Breast epithelium (tissue), 3 donors: ENCODE measurements at regions not wholly inside any gene's neighbourhood (a gene's known extent, or its start where the extent isn't known, plus 50 kb on each side); places are given as distances from the start of the nearest gene placed in this dataset.

Experiments
- CTCF ChIP-seq, 3 donors: fragments of 450-650 bp; IDR thresholded peaks; one replicate each; pipeline ENCODE4 v1.5.1; 2016 to 2017; ENCODE audit warnings: antibody characterized with exemption in 3 of 3, mild to moderate bottlenecking in 3 of 3, moderate library complexity in 3 of 3
- POLR2AphosphoS5 ChIP-seq, 3 donors: sonication (generic); formaldehyde crosslinking; IDR thresholded peaks; one replicate each; pipeline ENCODE4 v1.6.1; 2017; ENCODE audit warnings: antibody characterized with exemption in 3 of 3

- TF ChIP-seq POLR2AphosphoS5 (IDR thresholded peaks at IDR 0.05) (no peak), CTCF (IDR thresholded peaks at IDR 0.05) (peak in 1 of 3 donors; percentile 24)
Measured at GRCh38 chr9:22244139-22245011, 202.2 kb upstream of the DMRTA1 start.
